Activated T-cell treated with anti-CD3 and anti-CD28 coated beads for 24 hours (primary cell): ENCODE measurements at regions not wholly inside any gene's neighbourhood (a gene's known extent, or its start where the extent isn't known, plus 50 kb on each side); places are given as distances from the start of the nearest gene placed in this dataset.
"Not testable (repeated sequence)": the region's sequence is repeated elsewhere in the genome, so short reads cannot be mapped to it uniquely, and the experiment has no call there.

ENCODE experiments used
- DNase-seq: peaks from one replicate; pipeline ENCODE4 v3.0.0-alpha.2; 2020; ENCODE audit warnings: low read depth

DNA sequence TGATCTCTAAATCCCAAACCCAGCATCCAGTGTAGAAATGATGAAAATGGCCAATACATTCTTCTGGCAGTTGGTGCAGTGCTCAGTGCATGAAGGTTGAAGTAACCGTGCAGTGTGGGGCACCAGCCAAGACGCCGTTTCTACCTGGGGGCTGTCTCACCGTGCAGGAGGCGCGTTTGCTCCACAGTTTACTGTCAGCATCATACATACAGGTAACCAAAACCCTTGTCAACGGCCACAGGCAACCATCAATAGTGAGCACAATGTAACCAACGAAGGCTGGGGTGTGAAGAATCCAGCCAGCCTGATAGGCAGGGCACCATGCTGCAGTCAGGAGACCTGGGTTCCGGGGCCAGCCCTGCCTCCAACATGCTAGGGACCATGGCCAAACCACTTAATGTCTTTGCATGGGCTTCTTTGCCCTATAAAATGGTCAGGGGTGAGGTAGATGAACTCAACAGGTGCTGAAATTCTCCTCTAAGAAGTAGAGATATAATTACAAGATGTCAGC, 127.5 kb upstream of the ID2 start:
- DNase-seq = no peak

DNA sequence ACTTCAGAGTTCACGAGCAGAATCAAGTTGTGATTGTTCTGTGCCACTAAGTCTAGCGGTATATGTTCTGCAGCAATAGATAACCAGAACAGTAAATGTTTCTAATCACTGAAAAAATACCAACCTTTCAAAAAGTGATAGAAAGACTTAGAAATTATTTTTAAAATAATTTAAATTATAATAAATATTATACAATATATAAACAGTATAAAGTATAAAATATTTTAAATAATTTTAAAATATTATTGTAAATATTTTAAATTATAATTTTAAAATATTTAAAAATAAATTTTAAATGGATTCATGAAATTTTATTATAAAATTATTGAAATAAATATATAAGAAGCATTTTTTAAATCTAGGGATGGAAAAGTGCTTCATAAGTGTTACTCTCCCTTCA, 126.3 kb upstream of the ID2 start:
- no peak for DNase-seq

GRCh38 chr2:8558096-8558495, 123.8 kb upstream of the ID2 start:
- no peak for DNase-seq

DNA sequence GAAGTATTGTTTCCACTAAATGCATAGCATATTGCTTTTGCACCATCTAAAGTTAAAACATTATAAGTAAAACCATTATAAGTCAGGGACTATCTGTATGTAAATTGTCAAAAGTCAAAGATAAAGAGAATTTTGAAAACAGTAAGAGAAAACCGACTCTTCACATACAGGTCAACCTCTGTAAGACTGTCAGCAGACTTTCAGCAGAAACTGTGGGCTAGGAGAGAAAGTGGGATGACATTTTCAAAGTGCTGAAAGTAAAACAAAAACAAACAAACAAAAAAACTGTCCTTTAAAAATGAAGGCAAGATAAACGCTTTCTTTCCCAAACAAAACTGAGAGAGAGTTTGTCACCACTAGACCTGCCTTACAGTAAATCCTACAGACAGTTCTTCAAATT, 122.9 kb upstream of the ID2 start:
- DNase-seq = no peak

GRCh38 chr2:8559805-8560204, 122.1 kb upstream of the ID2 start:
- DNase-seq = no peak

GRCh38 chr2:8561692-8562091, 120.2 kb upstream of the ID2 start:
- DNase-seq = not testable (repeated sequence)

DNA sequence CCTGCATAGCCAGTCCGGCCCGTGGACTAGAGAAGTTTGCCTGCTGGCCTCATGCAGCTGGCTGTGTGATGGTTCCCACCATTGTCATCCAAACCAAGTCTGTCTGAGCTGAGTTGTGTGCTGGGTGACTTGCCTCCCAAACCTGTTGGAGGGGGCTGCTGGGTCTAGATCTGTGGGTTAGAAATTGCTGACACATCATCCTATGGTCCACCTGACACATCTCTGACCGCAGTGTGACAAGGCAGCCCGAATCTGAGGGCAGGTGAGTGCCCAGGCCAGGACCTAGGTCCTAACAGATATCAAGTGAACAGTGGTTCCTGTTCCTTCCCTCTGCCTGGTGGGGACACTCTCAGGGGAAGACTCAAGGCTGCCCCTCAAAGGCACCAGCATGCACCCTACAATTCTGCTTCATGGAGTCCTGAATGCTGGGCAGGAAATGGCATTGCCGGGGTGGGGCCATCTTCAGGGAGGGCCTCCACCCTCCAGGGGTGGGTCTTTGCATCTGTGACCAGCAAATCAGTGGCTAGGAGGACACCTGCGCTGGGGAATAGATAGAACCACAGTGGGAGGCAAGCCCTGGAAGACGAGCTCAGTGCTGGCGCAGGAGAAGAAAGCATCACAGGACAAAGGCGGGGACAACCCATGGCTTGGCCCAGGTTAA, 117.9 kb upstream of the ID2 start:
- no peak for DNase-seq

DNA sequence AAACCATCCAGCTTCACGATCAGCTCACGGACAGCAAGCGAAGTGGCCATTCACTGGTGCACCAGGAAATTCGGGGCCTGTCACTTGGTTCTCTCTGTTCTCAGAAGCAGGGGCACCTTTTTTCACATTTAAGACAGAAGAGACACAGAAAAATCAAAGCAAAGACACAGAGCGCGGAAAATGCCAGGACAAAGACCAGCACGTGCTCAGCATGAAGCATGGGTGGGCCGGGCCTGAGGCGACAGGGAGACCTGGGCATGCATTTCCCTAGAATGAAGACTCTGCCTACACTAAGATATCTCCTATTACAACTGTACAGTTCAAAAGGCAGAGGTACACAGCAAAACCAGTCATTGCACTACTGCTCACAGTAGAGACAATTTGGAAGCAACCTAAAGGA, 117.4 kb upstream of the ID2 start:
- no peak for DNase-seq

DNA sequence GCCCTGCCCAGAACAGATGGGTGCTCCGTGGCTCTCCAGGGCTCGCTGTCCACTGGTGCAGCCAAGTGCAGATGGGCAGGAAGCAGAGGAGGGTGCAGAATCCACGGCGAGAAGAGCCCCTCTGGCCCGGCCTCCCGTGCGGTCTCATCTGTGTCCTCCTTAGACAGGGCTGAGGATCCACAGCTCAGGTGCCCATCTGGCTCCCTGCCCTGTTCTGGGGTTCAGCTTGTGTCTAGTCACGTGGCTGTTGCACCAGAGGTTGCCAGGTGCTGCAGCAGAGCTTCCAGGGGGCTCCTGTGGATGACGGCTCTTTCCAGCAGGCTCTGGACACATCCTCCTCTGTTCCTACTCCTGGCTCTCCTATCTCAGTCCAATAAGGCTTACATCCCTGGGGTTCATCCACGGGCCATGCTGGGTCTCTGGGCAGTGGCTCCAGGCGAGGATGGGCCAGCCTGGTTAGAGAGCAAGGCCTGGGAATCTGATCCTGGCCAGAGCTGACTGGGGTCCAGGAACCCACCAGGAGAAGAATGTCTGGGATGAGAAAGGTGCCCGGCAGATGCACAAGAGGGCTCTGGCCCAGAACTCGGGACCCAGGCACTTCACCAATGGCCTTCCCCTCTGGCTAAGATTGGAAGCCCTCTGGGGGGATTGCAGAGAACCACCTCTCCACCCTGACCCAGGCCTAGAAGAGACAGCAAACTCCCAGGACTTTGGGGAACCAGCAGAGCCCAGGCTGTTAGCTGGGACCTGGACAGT, 116.3 kb upstream of the ID2 start:
- no peak for DNase-seq

DNA sequence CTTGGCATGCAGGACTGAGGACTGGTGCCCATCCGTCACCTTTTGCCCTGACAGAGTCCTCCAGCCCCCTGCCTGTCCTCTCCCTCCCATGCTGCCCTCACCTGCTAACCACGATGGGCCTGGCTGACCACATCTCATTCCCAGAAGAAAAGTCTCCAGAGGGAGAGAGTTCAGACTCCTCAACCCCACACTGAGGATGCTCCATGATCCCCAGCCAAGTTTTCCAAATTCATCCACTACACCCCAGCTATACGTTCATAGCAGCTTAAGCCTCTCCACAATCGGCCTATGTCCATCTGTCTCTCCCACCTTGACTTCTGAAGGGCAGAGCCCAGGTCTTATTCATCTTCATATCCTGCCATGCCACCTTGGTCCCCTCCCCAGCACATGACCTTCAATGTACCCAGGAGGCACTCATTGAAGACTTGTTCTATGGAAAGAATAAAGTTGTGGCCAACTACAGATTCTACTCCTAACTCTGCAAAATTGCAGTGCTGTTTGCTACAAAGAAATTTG, 115.6 kb upstream of the ID2 start:
- DNase-seq = no peak

- DNase-seq = no peak
These were observed 114.9 kb upstream of the ID2 start for GRCh38 chr2:8566774-8567468.

DNA sequence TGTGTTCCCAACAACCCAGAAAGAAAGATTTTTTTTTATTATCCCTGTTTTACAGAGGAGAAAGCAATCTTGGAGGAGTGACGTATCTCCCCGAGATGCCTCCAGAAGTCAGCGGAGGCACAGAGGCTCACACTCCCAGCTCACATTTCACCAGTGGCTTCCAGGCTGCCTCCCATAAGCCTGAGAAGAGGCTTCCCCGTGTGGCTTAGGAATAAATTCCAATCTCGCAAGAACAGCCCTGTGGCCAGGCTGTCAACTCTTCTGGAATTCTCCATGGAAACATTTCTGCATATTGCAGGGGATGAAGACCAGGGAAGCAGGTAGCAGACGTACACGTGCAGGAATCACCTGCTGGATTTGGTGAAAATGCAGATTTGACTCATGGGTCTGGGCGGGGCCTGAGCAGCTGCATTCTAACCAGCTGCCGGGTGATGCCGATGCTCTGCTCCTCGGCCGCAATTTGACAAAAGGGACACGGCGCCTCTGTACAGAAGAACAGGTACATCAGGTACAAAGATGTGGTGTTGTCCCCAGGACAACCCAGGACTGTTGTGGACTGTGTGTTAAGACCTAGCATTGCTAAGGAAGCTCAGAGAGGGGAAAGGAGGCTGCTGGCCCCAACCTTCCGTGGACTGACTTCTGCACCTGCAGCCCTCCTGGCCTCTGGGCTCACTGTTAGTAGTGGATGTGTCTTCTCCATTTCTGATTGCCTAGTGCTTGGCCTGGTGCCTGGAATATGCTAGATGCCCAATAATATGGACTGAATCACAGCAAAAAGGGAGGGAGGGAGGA, 114.2 kb upstream of the ID2 start:
- no peak for DNase-seq

GRCh38 chr2:8568543-8569302, 113.1 kb upstream of the ID2 start:
- no peak for DNase-seq

DNA sequence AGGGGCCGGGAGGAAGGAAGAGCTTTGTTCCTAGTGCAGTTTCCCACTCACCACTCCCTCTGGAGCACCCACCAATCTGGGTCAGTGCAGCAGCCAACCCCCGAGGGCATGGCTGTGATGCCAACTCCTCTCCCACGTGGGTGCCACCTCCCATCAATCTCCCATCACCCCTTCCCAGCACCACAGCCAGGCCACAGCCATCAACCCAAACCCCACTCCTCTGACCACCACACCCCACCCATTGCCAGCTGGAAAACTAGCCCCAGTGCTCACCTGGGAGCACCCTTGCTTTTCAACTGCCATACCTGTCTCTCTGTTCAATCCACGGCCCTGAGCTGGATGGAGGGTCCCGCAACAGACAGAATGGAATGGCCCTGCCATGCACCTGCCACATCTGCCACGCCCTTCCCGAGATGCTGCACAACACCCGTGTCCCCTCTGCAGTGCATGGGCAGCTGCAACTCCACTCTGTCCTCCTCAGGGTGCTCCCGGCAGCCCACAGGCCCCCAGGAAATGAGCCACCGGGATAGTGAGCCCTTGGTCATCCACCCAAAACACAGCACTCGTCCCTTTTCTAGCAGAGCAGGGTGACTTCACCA, 112.4 kb upstream of the ID2 start:
- DNase-seq = no peak

DNA sequence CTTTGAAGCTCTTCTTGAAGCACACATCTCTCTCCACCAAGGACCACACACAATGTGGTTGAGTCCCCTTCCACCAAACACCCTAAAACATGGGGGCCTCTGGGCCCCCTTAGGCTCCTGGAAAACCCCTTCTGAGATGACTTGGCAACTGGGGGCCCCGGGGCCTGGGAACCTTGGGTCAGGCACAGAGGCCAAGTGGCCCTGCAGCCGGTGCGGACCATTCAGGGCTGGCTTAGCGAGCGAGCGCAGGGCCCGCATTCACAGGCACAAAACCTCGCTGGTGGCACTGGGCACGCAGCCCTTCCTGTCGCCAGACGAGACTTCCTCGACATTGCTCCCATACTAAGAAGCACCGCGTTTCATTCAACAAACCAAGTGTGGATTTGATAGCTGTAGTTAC, 111.2 kb upstream of the ID2 start:
- DNase-seq = no peak

DNA sequence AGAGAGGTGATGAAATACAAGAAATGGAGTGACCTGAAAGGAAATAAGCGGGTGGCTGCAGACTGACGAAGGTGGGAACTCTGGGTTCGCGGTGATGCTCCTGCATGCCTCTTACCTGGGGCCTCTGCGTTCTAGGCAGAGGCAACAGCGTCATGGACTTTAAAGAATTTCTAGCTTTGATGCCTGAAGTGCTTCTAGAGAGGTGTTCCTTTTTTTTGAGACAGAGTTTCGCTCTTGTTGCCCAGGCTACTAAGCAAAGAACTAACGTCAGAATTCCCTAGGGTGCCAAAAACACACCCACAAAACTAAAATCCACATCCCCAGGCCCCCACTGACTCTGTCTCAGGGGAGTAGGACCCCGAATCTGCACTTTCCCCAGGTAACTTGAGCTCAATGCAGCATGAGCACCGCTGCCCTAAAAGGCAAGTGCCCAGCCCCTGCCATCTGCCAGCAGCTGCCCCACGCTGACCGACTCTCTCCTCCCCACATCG, 110.5 kb upstream of the ID2 start:
- no peak for DNase-seq

DNA sequence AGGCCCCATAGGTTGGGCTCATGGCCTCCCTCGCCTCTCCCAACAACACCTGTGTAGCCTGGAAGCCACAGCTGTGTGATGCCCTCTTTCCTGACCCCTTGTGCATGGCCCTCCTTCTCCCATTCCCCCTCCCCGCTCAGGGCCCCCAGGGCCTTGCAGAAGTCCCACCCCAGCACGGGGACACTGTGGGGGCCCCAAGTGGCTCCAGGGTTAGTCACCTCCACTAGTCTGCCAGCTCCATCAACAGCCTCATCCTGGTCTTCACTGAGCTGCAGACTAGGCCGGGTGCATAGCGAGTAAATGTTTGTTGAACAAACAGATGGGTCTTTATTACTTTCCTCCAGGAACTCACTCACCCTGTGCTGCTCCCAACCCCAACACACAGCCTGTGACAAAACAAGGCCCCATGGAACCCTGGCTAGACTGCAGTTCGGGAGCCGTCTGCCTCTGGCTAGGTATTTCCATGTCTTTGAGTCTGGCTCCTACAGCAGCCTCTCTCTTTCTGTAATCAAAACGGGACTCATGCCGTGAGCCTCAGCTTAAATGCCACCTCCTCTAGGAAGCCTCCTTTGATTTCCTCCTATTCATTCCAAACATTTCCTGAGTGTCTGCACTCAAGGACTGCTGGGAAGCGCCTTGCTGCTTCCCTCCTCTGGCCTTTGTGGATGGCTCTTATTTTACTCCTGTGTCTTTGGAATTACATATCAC, 109.9 kb upstream of the ID2 start:
- no peak for DNase-seq

- DNase-seq = no peak
These were observed 109.1 kb upstream of the ID2 start for GRCh38 chr2:8572712-8573233.

DNA sequence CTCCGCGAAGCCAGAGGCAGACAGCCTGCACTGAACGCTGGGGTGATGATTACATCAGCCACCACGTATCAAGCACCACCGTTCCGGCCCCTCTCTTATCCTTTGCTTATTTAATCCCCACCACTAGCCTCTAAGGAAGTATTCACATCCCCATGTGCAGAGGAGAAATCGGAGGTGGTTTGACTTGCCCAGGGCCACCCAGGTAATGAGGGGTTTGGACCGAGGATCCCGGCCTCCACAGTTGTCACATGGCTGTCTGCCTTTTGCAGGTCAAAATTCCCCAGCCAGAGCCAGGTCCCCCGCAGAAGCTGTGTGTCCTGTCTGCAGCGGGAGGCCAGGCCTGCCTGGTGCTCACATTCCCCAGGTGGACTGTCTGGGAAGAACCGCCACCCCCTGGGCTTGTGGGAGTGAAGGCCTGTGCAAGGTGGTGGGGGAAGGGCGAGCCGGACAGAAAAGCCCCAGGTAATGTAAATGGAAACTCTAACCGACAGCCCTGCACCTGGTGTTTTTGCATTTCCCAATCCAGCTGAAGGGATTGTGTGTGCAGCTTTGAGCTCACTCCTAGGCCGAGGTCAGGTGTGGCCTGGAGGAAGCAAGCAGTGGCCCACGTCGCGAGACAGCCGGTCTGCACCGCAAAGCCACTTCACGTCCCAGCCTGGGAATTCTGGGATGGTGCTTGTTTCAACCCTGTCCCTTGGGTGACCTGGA, 108.5 kb upstream of the ID2 start:
- DNase-seq = no peak

DNA sequence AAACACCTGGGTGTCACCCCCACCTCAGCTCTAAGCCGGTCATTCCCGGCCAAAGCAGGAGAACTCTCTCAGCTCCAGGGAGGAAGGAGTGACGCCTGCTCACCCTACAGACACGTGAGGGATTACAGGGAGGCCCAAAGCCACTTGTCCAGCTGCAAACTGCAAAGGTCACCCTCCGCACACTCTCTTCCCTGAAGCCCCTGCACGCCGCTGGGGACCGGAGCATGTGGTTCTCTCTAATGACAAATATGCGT, 108.0 kb upstream of the ID2 start:
- no peak for DNase-seq
